K562 (cell line): ENCODE measurements at regions not wholly inside any gene's neighbourhood (a gene's known extent, or its start where the extent isn't known, plus 50 kb on each side); places are given as distances from the start of the nearest gene placed in this dataset.

Experiments
- ATAC-seq: fragments of 200-7000 bp; cut with Tn5 transposase; 3 replicates; pipeline ENCODE4 v1.9.1; 2020; ENCODE audit warnings: moderate library complexity
- BruUV-seq: library from RNA; stranded (reverse); fragments of 400-500 nt; replicated peaks from 2 replicates; lab custom pipeline; 2021; lab: Mats Ljungman, UMichigan
- CTCF ChIA-PET: fragments of 300-600 bp; formaldehyde crosslinking; extraction: SDS; loops from one replicate; lab custom pipeline; 2021; ENCODE audit warnings: low intra/inter-chr PET ratio; lab: Yijun Ruan, JAX
- POLR2A ChIA-PET: fragments of 300-600, 350-650 bp; sonication (Branson Sonifier 250); formaldehyde crosslinking; extraction: SDS; loops from one replicate; lab custom pipeline; 2021; ENCODE audit warnings: antibody characterized with exemption, inconsistent platforms; lab: Yijun Ruan, JAX
- DNase-seq, 4 experiments: peaks; one replicate each; pipeline versions ENCODE4 v3.0.0 to v3.0.0-alpha.2; 2011 to 2018; ENCODE audit warnings: low spot score in 3 of 4, mixed read lengths in 3 of 4; ENCODE audit errors: extremely low read depth in 1 of 4
- FAIRE-seq: peaks from 2 replicates; lab custom pipeline; 2011; peaks lifted over from hg19 to GRCh38; lab: Jason Lieb, UNC
- H2AFZ ChIP-seq: 2 replicates; pipeline ENCODE4 v1.6.0; 2011; ENCODE audit warnings: low read depth, low read length, control low read depth, inconsistent platforms
- H3K27ac ChIP-seq: fragments of 200-600 bp; 3 replicates; pipeline ENCODE4 v1.8.0; 2011; ENCODE audit warnings: low read depth, mild to moderate bottlenecking, control low read depth, inconsistent platforms, low read length, moderate library complexity, mixed read lengths; ENCODE audit errors: extremely low read depth
- H3K27me3 ChIP-seq, 2 experiments: fragments of 300-600 bp in 1 of 2; 2 replicates in 1 of 2; 3 replicates in 1 of 2; pipeline versions ENCODE4 v1.6.0 to v1.8.0; 2011; ENCODE audit warnings: inconsistent platforms in 2 of 2, low read length in 2 of 2, mild to moderate bottlenecking in 1 of 2, mixed read lengths in 1 of 2, moderate library complexity in 1 of 2; ENCODE audit not compliant: control insufficient read depth in 2 of 2, insufficient read depth in 2 of 2
- H3K36me3 ChIP-seq: fragments of 300-600 bp; 3 replicates; pipeline ENCODE4 v1.8.0; 2011; ENCODE audit warnings: mild to moderate bottlenecking, low read length, inconsistent platforms; ENCODE audit not compliant: control insufficient read depth, insufficient read depth
- H3K4me1 ChIP-seq, 2 experiments: fragments of 200-600 bp in 1 of 2; replicated peaks in 1 of 2; 2 replicates in 1 of 2; 3 replicates in 1 of 2; pipeline versions ENCODE4 v1.5.1 to v1.8.0; 2011; ENCODE audit warnings: inconsistent platforms in 2 of 2, low read length in 2 of 2, mild to moderate bottlenecking in 1 of 2, mixed read lengths in 1 of 2, moderate library complexity in 1 of 2; ENCODE audit not compliant: control insufficient read depth in 2 of 2, insufficient read depth in 2 of 2
- H3K4me2 ChIP-seq: 2 replicates; pipeline ENCODE4 v1.6.1; 2011; ENCODE audit warnings: low read length, control low read depth, inconsistent platforms, mixed read lengths; ENCODE audit not compliant: insufficient read depth
- H3K4me3 ChIP-seq: fragments of 200-600 bp; sonication (generic), shearing (Covaris generic); 2 replicates; pipeline ENCODE4 v1.5.1; 2016; ENCODE audit warnings: control low read depth, inconsistent platforms
- H3K79me2 ChIP-seq: fragments of 200-600 bp; 3 replicates; pipeline ENCODE4 v1.8.0; 2011; ENCODE audit warnings: low read length, inconsistent platforms; ENCODE audit not compliant: control insufficient read depth, insufficient read depth
- H3K9ac ChIP-seq, 2 experiments: 2 replicates each; pipeline versions ENCODE4 v1.6.0 to v1.6.1; 2011; ENCODE audit warnings: low read depth in 2 of 2, low read length in 2 of 2, control low read depth in 1 of 2, inconsistent platforms in 1 of 2, mild to moderate bottlenecking in 1 of 2, mixed read lengths in 1 of 2; ENCODE audit not compliant: insufficient read depth in 1 of 2
- H3K9me1 ChIP-seq: one replicate; pipeline ENCODE4 v1.6.0; 2011; ENCODE audit warnings: inconsistent platforms, mild to moderate bottlenecking, low read length, moderate library complexity; ENCODE audit not compliant: control insufficient read depth, insufficient read depth
- H3K9me3 ChIP-seq: replicated peaks from 2 replicates; pipeline ENCODE4 v1.5.1; 2011; ENCODE audit warnings: low read depth, low read length, inconsistent platforms; ENCODE audit not compliant: control insufficient read depth, insufficient read depth
- H4K20me1 ChIP-seq: replicated peaks from 2 replicates; pipeline ENCODE4 v1.6.1; 2011; ENCODE audit warnings: low read length, inconsistent platforms, mixed read lengths; ENCODE audit not compliant: control insufficient read depth, insufficient read depth
- DPF2 ChIP-seq: fragments of 450-650 bp; IDR thresholded peaks from 2 replicates; pipeline ENCODE4 v1.6.1; 2016
- HNRNPK ChIP-seq: fragments of 200-400 bp; formaldehyde crosslinking; IDR thresholded peaks from one replicate; pipeline ENCODE4 v1.6.1; 2018; ENCODE audit warnings: mild to moderate bottlenecking, low read depth, low read length; ENCODE audit not compliant: poor library complexity, severe bottlenecking
- NCOA1 ChIP-seq: fragments of 450-650 bp; IDR thresholded peaks from 2 replicates; pipeline ENCODE4 v1.6.1; 2016; ENCODE audit warnings: low read depth
- PRDM10 ChIP-seq: fragments of 450-650 bp; IDR thresholded peaks from 2 replicates; pipeline ENCODE4 v1.6.1; 2018; ENCODE audit not compliant: partially characterized antibody
- XRCC5 ChIP-seq: fragments of 200-400 bp; formaldehyde crosslinking; IDR thresholded peaks from 2 replicates; pipeline ENCODE4 v1.6.1; 2017; ENCODE audit warnings: low read depth, mild to moderate bottlenecking, low read length
- ZBTB9 ChIP-seq: fragments of 450-650 bp; formaldehyde crosslinking; IDR thresholded peaks from 2 replicates; pipeline ENCODE4 v1.4.0; 2020; ENCODE audit warnings: mild to moderate bottlenecking, moderate library complexity
- ZNF140 ChIP-seq: fragments of 250-450 bp; sonication (Bioruptor Pico); IDR thresholded peaks from 2 replicates; pipeline ENCODE4 v1.8.0; 2021; ENCODE audit warnings: moderate library complexity, mild to moderate bottlenecking, inconsistent platforms
- ZNF143 ChIP-seq: sonication (generic); formaldehyde crosslinking; IDR thresholded peaks from 2 replicates; pipeline ENCODE4 v1.9.0; 2022; ENCODE audit warnings: mild to moderate bottlenecking, missing genetic modification reagents
- ZNF263 ChIP-seq: sonication (generic); formaldehyde crosslinking; IDR thresholded peaks from 2 replicates; pipeline ENCODE4 v1.8.0; 2022; ENCODE audit warnings: mild to moderate bottlenecking, missing genetic modification reagents, borderline replicate concordance
- WGBS: fragments of 100-300 bp; shearing (Covaris generic); methylation state at CpG from one replicate; pipeline ENCODE4 v1.1.6; 2016; ENCODE audit warnings: low coverage, mixed read lengths; ENCODE audit not compliant: insufficient coverage; ENCODE audit errors: missing lambda C conversion rate; 5-methylcytosine and 5-hydroxymethylcytosine counted together
- in situ Hi-C: fragments of 300-500 bp; cut with MboI; formaldehyde crosslinking; loops from 4 replicates; pipeline ENCODE4 v1.15.0; 2018; ENCODE audit warnings: inconsistent platforms, mixed read lengths
- intact Hi-C: fragments of 100-400 bp; cut with micrococcal nuclease; formaldehyde crosslinking; loops from 2 replicates; pipeline ENCODE4 v1.14.2; 2022

- TF ChIP-seq HNRNPK, result no peak
- no peak for TF ChIP-seq ZBTB9 (CRISPR knock-in tag)
- no peak for TF ChIP-seq XRCC5
- TF ChIP-seq ZNF143 (CRISPR knock-in tag), result no peak
- TF ChIP-seq ZNF263 (CRISPR knock-in tag), result no peak
- TF ChIP-seq, all 486 proteins: peak for 0
Observed at GRCh38 chr6:859936-860335, 167.0 kb upstream of the EXOC2 start (continued).

- in situ Hi-C loops, result no loop called here
- Histone ChIP-seq H3K36me3 (no peaks in the 10 kb centered on the region), H3K27ac (no peak overlapping the region), H3K4me2 (no peak overlapping the region), H3K4me3 (no peak overlapping the region), H2AFZ (no peak overlapping the region), H4K20me1 (no peaks in the 10 kb centered on the region; the same call in 1 of the 2 replicates), H3K9me3 (no peaks in the 10 kb centered on the region), H3K9me1 (no peaks in the 10 kb centered on the region), H3K4me1 (no peaks in the 10 kb centered on the region; a peak in 1 of 5 replicates), H3K79me2 (no peaks in the 10 kb centered on the region), H3K9ac (no peak overlapping the region), H3K27me3 (peaks cover 9 to 12% of the 10 kb centered on the region in 2 experiments; a peak in 4 of 5 replicates)
- POLR2A ChIA-PET, result no interaction called here
- no peak for DNase-seq
- no peak for FAIRE-seq
- ATAC-seq, result no peak
- 2% methylated on average over 12 of the region's 12 CpGs for WGBS
- CTCF ChIA-PET, result interaction anchor here (0.5 kb wide), 1 partner anchor 40 kb away, joined by 3 read pairs; no protein-coding TSS in a partner anchor
- no TSS peak for BruUV-seq
- TF ChIP-seq ZNF140 (CRISPR knock-in tag), result no peak
- TF ChIP-seq PRDM10, result no peak
- no peak for TF ChIP-seq NCOA1
- TF ChIP-seq DPF2, result no peak
- intact Hi-C loops, result no loop called here
Observed at GRCh38 chr6:854406-855118, 161.6 kb upstream of the EXOC2 start.
